Epithelial cell of proximal tubule (primary cell): ENCODE measurements at regions not wholly inside any gene's neighbourhood (a gene's known extent, or its start where the extent isn't known, plus 50 kb on each side); places are given as distances from the start of the nearest gene placed in this dataset.

Experiments
- DNase-seq: peaks from one replicate; pipeline ENCODE4 v3.0.0-alpha.2; 2011; ENCODE audit warnings: low read depth
- H3K4me3 ChIP-seq: 2 replicates; pipeline ENCODE4 v1.5.1; 2011; ENCODE audit warnings: low read depth, mild to moderate bottlenecking, low read length
- TF ChIP-seq, protein P1 (sequence below): conservative IDR thresholded peaks from 2 replicates; pipeline ENCODE4 v1.5.1; 2012; ENCODE audit warnings: low read depth, mild to moderate bottlenecking, low read length

DNA sequence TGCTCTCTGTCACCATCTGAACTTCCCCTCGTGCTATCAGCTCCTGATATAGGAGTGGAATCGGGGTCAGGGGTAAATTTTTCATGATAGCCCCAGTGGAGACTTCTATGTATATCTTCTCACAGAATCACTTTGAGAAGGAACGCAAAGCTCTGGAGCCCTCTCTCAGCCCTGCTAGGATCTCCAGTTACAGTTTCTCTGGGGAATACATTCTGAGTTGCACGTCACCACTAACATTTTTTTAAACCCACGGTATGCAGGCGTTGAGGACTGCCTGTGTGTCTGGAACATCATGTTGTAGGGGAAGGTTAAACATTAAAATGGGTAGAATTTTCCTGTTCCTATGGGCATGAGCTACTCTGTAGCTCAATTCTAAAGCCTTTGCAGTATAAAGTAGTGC, 116.4 kb upstream of the FAM78B start:
- H3K4me3 ChIP-seq = no peak overlapping the region
- DNase-seq = no peak
- TF ChIP-seq, protein P1, sequence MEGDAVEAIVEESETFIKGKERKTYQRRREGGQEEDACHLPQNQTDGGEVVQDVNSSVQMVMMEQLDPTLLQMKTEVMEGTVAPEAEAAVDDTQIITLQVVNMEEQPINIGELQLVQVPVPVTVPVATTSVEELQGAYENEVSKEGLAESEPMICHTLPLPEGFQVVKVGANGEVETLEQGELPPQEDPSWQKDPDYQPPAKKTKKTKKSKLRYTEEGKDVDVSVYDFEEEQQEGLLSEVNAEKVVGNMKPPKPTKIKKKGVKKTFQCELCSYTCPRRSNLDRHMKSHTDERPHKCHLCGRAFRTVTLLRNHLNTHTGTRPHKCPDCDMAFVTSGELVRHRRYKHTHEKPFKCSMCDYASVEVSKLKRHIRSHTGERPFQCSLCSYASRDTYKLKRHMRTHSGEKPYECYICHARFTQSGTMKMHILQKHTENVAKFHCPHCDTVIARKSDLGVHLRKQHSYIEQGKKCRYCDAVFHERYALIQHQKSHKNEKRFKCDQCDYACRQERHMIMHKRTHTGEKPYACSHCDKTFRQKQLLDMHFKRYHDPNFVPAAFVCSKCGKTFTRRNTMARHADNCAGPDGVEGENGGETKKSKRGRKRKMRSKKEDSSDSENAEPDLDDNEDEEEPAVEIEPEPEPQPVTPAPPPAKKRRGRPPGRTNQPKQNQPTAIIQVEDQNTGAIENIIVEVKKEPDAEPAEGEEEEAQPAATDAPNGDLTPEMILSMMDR = no peak

DNA sequence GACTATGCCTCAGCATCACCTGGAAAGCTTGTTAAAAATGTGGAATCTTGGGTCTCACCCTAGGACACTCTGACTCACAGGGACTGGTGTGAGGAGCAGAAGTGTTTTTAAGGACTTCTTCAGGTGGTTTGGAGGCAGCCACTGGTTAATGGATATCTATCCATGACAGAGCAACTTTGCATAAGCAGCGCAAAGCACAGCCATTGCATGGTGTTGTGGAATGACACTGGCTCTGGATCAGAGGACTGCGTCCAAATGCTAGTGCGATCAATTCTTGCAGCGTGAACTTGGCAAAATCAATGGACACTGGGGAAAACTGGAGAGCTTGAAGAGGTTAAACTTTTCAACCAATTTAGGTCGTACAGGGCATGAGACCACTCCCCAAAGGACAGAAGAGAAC, 116.8 kb upstream of the FAM78B start:
- H3K4me3 ChIP-seq = no peak overlapping the region
- DNase-seq = no peak
- TF ChIP-seq, protein P1 = no peak

DNA sequence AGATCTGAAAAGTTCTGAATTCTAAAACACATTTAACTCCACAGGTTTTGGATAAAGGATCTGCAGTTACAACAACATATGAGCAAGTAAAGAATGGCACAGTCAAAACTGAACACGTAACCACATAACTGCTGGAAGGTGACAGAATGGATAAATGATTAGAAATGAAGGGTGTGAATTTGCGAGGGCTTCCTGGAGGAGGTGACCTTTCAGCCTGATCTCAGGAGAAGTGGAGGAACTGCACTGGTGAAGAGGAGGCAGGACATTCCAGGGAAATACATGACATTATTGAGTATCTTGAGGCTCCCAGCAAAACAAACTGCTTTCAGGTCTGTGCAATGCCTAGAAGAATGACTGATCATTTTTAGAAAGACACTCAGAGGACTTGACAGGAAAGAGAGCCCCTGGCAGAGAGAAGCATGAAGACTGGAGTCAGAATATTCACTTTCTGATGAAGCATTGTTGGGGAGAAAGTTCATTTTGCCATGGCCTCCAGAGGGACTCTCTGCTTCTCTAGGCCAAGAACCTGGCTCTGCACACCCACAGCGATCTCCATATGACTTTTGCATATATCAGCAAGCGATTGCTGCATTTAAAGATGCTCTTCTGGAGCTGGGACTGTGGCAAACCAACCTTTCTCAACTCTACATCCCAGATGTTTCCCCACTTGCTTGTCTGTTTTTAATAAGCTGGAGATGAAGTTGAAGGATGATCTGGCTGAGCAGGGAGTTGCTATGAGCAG, 122.7 kb upstream of the FAM78B start:
- TF ChIP-seq, protein P1 = no peak
- no peak overlapping the region for H3K4me3 ChIP-seq
- no peak for DNase-seq

DNA sequence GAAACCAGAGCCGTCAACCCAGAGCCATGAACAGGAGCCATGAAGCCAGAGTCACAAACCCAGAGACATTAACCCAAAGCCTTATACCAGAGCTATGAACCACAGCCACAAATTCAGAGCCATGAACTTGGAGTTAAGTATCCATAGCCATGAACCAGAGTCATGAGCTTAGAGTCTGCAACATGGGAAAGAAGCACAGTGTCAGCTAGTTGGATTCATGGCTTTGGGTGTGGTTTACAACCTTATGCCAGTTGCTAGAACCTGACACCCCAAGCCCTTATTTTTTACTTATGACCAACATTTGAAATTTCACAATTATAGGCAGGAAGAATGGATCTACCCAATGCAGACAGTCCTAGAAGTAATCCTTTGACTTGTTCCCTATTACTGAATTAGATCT, 128.9 kb upstream of the FAM78B start:
- DNase-seq = no peak
- no peak overlapping the region for H3K4me3 ChIP-seq
- TF ChIP-seq, protein P1 = no peak

DNA sequence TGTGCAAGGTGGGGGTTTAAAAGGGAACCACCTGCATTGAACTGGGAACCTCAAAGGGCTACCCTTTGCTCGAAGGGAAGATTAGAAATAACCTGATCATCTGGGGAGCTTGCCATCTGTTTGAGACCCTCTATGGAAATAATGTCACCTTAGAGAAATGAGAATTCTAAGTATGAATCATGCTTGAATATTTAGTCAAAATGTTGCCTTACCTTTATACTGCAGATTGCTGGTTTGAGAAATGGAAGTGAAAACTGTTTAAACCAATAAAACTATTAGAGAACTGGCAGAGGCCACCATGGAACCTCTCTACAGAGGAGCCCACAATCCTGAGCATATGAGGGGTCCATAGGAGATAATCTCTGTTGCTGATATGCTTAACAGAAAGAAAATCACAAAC, 131.2 kb upstream of the FAM78B start:
- TF ChIP-seq, protein P1 = no peak
- H3K4me3 ChIP-seq = no peak overlapping the region
- no peak for DNase-seq

DNA sequence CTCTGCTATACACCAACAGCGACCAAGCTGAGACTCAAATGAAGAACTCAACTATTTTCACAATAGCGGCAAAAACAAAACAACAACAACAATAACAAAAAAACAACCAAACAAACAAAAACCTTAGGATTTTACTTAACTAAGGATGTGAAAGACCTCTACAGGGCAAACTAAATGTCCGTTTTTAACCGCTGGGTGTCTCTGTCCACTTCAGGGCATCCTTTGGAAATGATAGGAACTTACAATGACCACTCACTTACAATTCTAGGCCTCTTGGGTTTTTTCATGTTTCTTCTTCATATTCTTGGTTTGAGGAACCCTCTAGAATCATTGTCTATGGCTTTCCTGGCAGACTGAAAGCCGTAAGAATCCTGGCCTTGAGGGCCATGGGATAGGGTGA, 134.0 kb upstream of the FAM78B start:
- DNase-seq = no peak
- TF ChIP-seq, protein P1 = no peak

More for the DNA sequence above, 134.0 kb upstream of the FAM78B start:
- no peak overlapping the region for H3K4me3 ChIP-seq
